Fibroblast of lung (primary cell): ENCODE measurements at regions not wholly inside any gene's neighbourhood (a gene's known extent, or its start where the extent isn't known, plus 50 kb on each side); places are given as distances from the start of the nearest gene placed in this dataset.

Experiments used
- DNase-seq, 2 donors: peaks; one replicate each; pipeline versions ENCODE4 v3.0.0 to v3.0.0-alpha.2; 2010; ENCODE audit warnings: low read depth in 2 of 2
- H2AFZ ChIP-seq: 2 replicates; pipeline ENCODE4 v1.5.1; 2012; ENCODE audit warnings: low read length, control low read depth, inconsistent platforms
- H3K27ac ChIP-seq: 2 replicates; pipeline ENCODE4 v1.5.1; 2011; ENCODE audit warnings: low read length, control low read depth; ENCODE audit not compliant: insufficient read depth
- H3K27me3 ChIP-seq: 2 replicates; pipeline ENCODE4 v1.5.1; 2011; ENCODE audit warnings: mild to moderate bottlenecking, low read length; ENCODE audit not compliant: control insufficient read depth, insufficient read depth
- H3K36me3 ChIP-seq: 2 replicates; pipeline ENCODE4 v1.5.1; 2011; ENCODE audit warnings: low read length; ENCODE audit not compliant: control insufficient read depth, insufficient read depth
- H3K4me1 ChIP-seq: 2 replicates; pipeline ENCODE4 v1.5.1; 2011; ENCODE audit warnings: low read length; ENCODE audit not compliant: control insufficient read depth, insufficient read depth; ENCODE audit errors: extremely low read depth
- H3K4me2 ChIP-seq: 2 replicates; pipeline ENCODE4 v1.5.1; 2011; ENCODE audit warnings: low read length, control low read depth; ENCODE audit not compliant: insufficient read depth; ENCODE audit errors: extremely low read depth
- H3K4me3 ChIP-seq, 4 experiments: fragments of 200-600 bp in 1 of 4; sonication (generic) in 1 of 4; replicated peaks in 1 of 4; 2 replicates each; pipeline ENCODE4 v1.5.1; 2011 to 2016; ENCODE audit warnings: low read length in 4 of 4, low read depth in 3 of 4, mild to moderate bottlenecking in 3 of 4, control low read depth in 2 of 4, inconsistent platforms in 1 of 4, mixed read lengths in 1 of 4; ENCODE audit not compliant: insufficient read depth in 1 of 4; ENCODE audit errors: control extremely low read depth in 1 of 4
- H3K79me2 ChIP-seq: 2 replicates; pipeline ENCODE4 v1.5.1; 2012; ENCODE audit warnings: mild to moderate bottlenecking, low read length, inconsistent platforms; ENCODE audit not compliant: control insufficient read depth, insufficient read depth
- H3K9ac ChIP-seq: 2 replicates; pipeline ENCODE4 v1.5.1; 2011; ENCODE audit warnings: mild to moderate bottlenecking, low read length, control low read depth; ENCODE audit not compliant: insufficient read depth
- H3K9me3 ChIP-seq: 2 replicates; pipeline ENCODE4 v1.5.1; 2012; ENCODE audit warnings: low read depth, low read length; ENCODE audit not compliant: control insufficient read depth, insufficient read depth
- H4K20me1 ChIP-seq: 2 replicates; pipeline ENCODE4 v1.5.1; 2011; ENCODE audit warnings: low read length; ENCODE audit not compliant: control insufficient read depth, insufficient read depth; ENCODE audit errors: extremely low read depth
- CTCF ChIP-seq, 2 donors: IDR thresholded peaks in 1 of 2; conservative IDR thresholded peaks in 1 of 2; 1 replicate in 1 of 2; 2 replicates in 1 of 2; pipeline ENCODE4 v1.5.1; 2011 to 2012; ENCODE audit warnings: low read length in 2 of 2, control low read depth in 1 of 2, inconsistent platforms in 1 of 2, low read depth in 1 of 2, mild to moderate bottlenecking in 1 of 2
- EZH2 ChIP-seq: IDR thresholded peaks from 2 replicates; pipeline ENCODE4 v1.5.1; 2012; ENCODE audit warnings: low read length, control low read depth, mild to moderate bottlenecking; ENCODE audit errors: missing control alignments

DNA sequence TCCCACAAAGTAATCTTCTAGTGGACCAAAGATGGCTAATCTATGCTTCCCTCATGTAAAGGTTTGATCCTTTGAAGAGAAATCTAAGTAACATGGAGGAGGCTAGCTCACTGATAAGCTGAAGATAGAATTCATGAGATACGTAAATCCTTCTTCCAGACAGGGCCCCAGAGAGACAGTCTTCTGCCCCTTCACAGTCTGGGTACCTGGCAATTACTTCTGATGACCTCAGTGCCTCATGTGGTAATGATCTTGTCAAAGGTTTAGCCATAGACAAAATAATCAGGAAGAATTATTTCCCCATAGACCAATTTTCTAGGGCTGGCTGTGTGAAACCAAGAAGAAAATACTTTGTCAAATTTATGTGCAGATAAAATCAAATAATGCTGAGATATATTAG, 495.8 kb downstream of the METTL4 start:
- no peaks in the 10 kb centered on the region for H3K27me3 ChIP-seq
- no peaks in the 10 kb centered on the region for H3K79me2 ChIP-seq
- no peak for DNase-seq
- no peaks in the 10 kb centered on the region for H3K4me1 ChIP-seq
- H3K4me2 ChIP-seq, result no peak overlapping the region
- H3K4me3 ChIP-seq, result no peak overlapping the region
- TF ChIP-seq EZH2 (no peak), CTCF (conservative IDR thresholded peaks at IDR 0.05 in 1 of 2, IDR thresholded peaks at IDR 0.05 in 1 of 2; ENCODE audit: low read depth in 1 of 2, low read length in 2 of 2) (no peak)
- H3K36me3 ChIP-seq, result no peaks in the 10 kb centered on the region
- H3K9me3 ChIP-seq, result no peaks in the 10 kb centered on the region
- no peak overlapping the region for H3K9ac ChIP-seq
- no peak overlapping the region for H3K27ac ChIP-seq
- H2AFZ ChIP-seq, result no peak overlapping the region
- H4K20me1 ChIP-seq, result no peaks in the 10 kb centered on the region

GRCh38 chr18:2082676-2083075, 488.6 kb downstream of the METTL4 start:
- Histone ChIP-seq H4K20me1 (no peaks in the 10 kb centered on the region), H3K79me2 (no peaks in the 10 kb centered on the region), H3K9ac (no peak overlapping the region), H3K27me3 (no peaks in the 10 kb centered on the region), H3K4me3 (no peak overlapping the region), H3K36me3 (no peaks in the 10 kb centered on the region), H2AFZ (no peak overlapping the region), H3K9me3 (no peaks in the 10 kb centered on the region), H3K4me1 (no peaks in the 10 kb centered on the region), H3K27ac (no peak overlapping the region), H3K4me2 (no peak overlapping the region)
- no peak for DNase-seq
- TF ChIP-seq CTCF (conservative IDR thresholded peaks at IDR 0.05 in 1 of 2, IDR thresholded peaks at IDR 0.05 in 1 of 2; ENCODE audit: low read depth in 1 of 2, low read length in 2 of 2) (no peak), EZH2 (no peak)

DNA sequence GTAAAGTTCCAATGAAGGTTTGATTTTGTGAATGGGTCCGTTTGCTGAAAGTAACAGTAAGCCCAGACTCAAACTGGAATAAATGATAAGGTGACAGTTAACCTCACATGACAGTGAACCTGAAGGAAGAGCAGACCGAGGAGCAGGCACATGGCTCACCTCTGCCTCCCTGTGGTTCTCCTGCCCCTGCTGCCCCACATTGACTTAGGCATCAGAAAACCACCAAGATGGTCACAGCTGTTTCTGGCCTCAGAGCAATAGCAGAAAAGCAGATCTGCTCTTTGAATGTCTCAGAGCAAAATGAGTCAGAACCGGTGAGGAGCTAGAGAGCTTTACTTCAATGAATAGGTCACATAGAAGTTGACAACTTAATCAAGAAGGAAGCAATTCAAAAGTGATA, 487.6 kb downstream of the METTL4 start:
- no peaks in the 10 kb centered on the region for H3K79me2 ChIP-seq

More for the DNA sequence above, 487.6 kb downstream of the METTL4 start:
- no peak overlapping the region for H3K27ac ChIP-seq
- H3K36me3 ChIP-seq, result no peaks in the 10 kb centered on the region
- DNase-seq, result no peak
- H3K4me1 ChIP-seq, result no peaks in the 10 kb centered on the region
- H3K27me3 ChIP-seq, result no peaks in the 10 kb centered on the region
- no peaks in the 10 kb centered on the region for H3K9me3 ChIP-seq
- no peak overlapping the region for H3K4me3 ChIP-seq
- H3K9ac ChIP-seq, result no peak overlapping the region
- no peak overlapping the region for H3K4me2 ChIP-seq
- no peak for TF ChIP-seq CTCF (conservative IDR thresholded peaks at IDR 0.05 in 1 of 2, IDR thresholded peaks at IDR 0.05 in 1 of 2; ENCODE audit: low read depth in 1 of 2, low read length in 2 of 2)
- no peak for TF ChIP-seq EZH2
- H4K20me1 ChIP-seq, result no peaks in the 10 kb centered on the region
- H2AFZ ChIP-seq, result no peak overlapping the region
